ENCODE measurements at regions not wholly inside any gene's neighbourhood (a gene's known extent, or its start where the extent isn't known, plus 50 kb on each side); places are given as distances from the start of the nearest gene placed in this dataset.

- ChIA-PET POLR2A (no interaction called here), CTCF (no interaction called here)
- intact Hi-C loops (cut with micrococcal nuclease) = no loop called here
- dilution Hi-C loops (cut with MboI; ENCODE audit: extremely low pct_ligation_motif_present, low sequenced_read_pairs) = no loop called here
- DNase-seq (ENCODE audit: low read depth, low spot score) (no peak), FAIRE-seq (no peak)
- no peak for TF ChIP-seq POLR2A (IDR thresholded peaks at IDR 0.05; ENCODE audit: low read depth, low read length)
- TF ChIP-seq MYC (IDR thresholded peaks at IDR 0.05; ENCODE audit: low read depth, low read length) = no peak
- TF ChIP-seq CTCF (IDR thresholded peaks at IDR 0.05; ENCODE audit: extremely low read depth in 1 of 2, insufficient read depth in 1 of 2, low read depth in 1 of 2, low read length in 2 of 2) = no peak
- TF ChIP-seq FOS (IDR thresholded peaks at IDR 0.05; ENCODE audit: borderline replicate concordance, insufficient read depth, low read length) = no peak
- no peak for TF ChIP-seq JUN (IDR thresholded peaks at IDR 0.05; ENCODE audit: borderline replicate concordance, insufficient read depth, insufficient read length, low read depth)
- TF ChIP-seq MAX (IDR thresholded peaks at IDR 0.05; ENCODE audit: insufficient read depth, insufficient read length) = no peak
- no peak for TF ChIP-seq GATA2 (IDR thresholded peaks at IDR 0.05; ENCODE audit: insufficient read depth, insufficient read length, low read depth, low read length)
- TF ChIP-seq POLR2AphosphoS5 (IDR thresholded peaks at IDR 0.05; ENCODE audit: insufficient read depth, low read depth, low read length) = no peak
- no peak for TF ChIP-seq EZH2 (IDR thresholded peaks at IDR 0.05; ENCODE audit: borderline replicate concordance, low read depth, low read length, severe bottlenecking)
- Histone ChIP-seq H3K9ac (replicated peaks; ENCODE audit: extremely low read depth, insufficient read depth, low read length) (no peak overlapping the region), H3K79me2 (ENCODE audit: control insufficient read depth, insufficient read depth, low read length) (no peaks in the 10 kb centered on the region), H4K20me1 (replicated peaks; ENCODE audit: control insufficient read depth, extremely low read depth, insufficient read depth, low read length) (no peaks in the 10 kb centered on the region), H3K4me3 (replicated peaks in 1 of 3; ENCODE audit: insufficient read depth in 1 of 3, low read depth in 1 of 3, low read length in 3 of 3) (no peak overlapping the region), H3K4me2 (ENCODE audit: insufficient read depth, low read length) (no peak overlapping the region), H3K9me3 (replicated peaks; ENCODE audit: control insufficient read depth, insufficient read depth, low read length) (peaks cover 12% of the 10 kb centered on the region), H2AFZ (ENCODE audit: low read depth, low read length) (no peak overlapping the region), H3K36me3 (ENCODE audit: control insufficient read depth in 2 of 2, extremely low read depth in 1 of 2, insufficient read depth in 2 of 2, low read length in 2 of 2) (no peaks in the 10 kb centered on the region), H3K27me3 (ENCODE audit: control insufficient read depth in 2 of 2, insufficient read depth in 2 of 2, low read length in 2 of 2) (no peaks in the 10 kb centered on the region), H3K9me1 (replicated peaks; ENCODE audit: control insufficient read depth, extremely low read depth, insufficient read depth, low read length) (no peaks in the 10 kb centered on the region), H3K4me1 (ENCODE audit: control insufficient read depth, extremely low read depth, insufficient read depth, low read length) (no peaks in the 10 kb centered on the region), H3K27ac (ENCODE audit: insufficient read depth, low read depth, low read length) (no peak overlapping the region)
- no TSS peak for BruUV-seq (replicated peaks)
Observed at GRCh38 chr5:27312291-27312893, 274.0 kb upstream of the CDH9 start.

Data from endothelial cell of umbilical vein (primary cell).